ENCODE measurements at regions not wholly inside any gene's neighbourhood (a gene's known extent, or its start where the extent isn't known, plus 50 kb on each side); places are given as distances from the start of the nearest gene placed in this dataset.
"Not testable (repeated sequence)": the region's sequence is repeated elsewhere in the genome, so short reads cannot be mapped to it uniquely, and the experiment has no call there.

- Histone ChIP-seq H3K79me2 (ENCODE audit: insufficient read depth, low read length) (no peaks in the 10 kb centered on the region), H3K9me3 (ENCODE audit: insufficient read depth, low read depth, low read length) (no peaks in the 10 kb centered on the region), H4K20me1 (ENCODE audit: insufficient read depth, low read length) (no peaks in the 10 kb centered on the region), H3K4me2 (ENCODE audit: low read length) (no peak overlapping the region), H3K4me3 (ENCODE audit: insufficient read depth, low read depth, low read length) (no peak overlapping the region), H3K4me1 (ENCODE audit: insufficient read depth, low read length) (no peaks in the 10 kb centered on the region), H3K27me3 (ENCODE audit: insufficient read depth, low read length) (no peaks in the 10 kb centered on the region), H3K36me3 (ENCODE audit: insufficient read depth, low read length) (no peaks in the 10 kb centered on the region), H3K9ac (ENCODE audit: low read length) (no peak overlapping the region), H3K27ac (ENCODE audit: low read depth, low read length) (no peak overlapping the region), H2AFZ (ENCODE audit: low read depth, low read length) (no peak overlapping the region)
- H3K36me3 Mint-ChIP-seq (ENCODE audit: low read depth, unreplicated experiment), result no peaks in the 10 kb centered on the region
- H3K4me3 Mint-ChIP-seq (ENCODE audit: unreplicated experiment), result no peak overlapping the region
- no peak overlapping the region for H3K27ac Mint-ChIP-seq (ENCODE audit: unreplicated experiment)
- FAIRE-seq, result no peak
- no peaks in the 10 kb centered on the region for H3K27me3 Mint-ChIP-seq (ENCODE audit: low read depth, unreplicated experiment)
- no peaks in the 10 kb centered on the region for H3K9me3 Mint-ChIP-seq (ENCODE audit: unreplicated experiment)
- H3K4me1 Mint-ChIP-seq (ENCODE audit: low read depth, unreplicated experiment), result peaks cover 4% of the 10 kb centered on the region
- TF ChIP-seq EZH2 (IDR thresholded peaks at IDR 0.05; ENCODE audit: insufficient read depth, low read length), result no peak
- TF ChIP-seq CTCF (IDR thresholded peaks at IDR 0.05; ENCODE audit: insufficient read depth, low read depth, low read length), result no peak
- DNase-seq (ENCODE audit: low read depth), result peak; percentile 1
Observed at GRCh38 chr6:141809901-141810300, 322.8 kb upstream of the GJE1 start.

- FAIRE-seq (no peak), DNase-seq (ENCODE audit: low read depth) (no peak)
- no peak overlapping the region for H3K27ac Mint-ChIP-seq (ENCODE audit: unreplicated experiment)
- H3K27me3 Mint-ChIP-seq (ENCODE audit: low read depth, unreplicated experiment), result no peaks in the 10 kb centered on the region
- no peaks in the 10 kb centered on the region for H3K9me3 Mint-ChIP-seq (ENCODE audit: unreplicated experiment)
- H3K27me3 ChIP-seq (ENCODE audit: insufficient read depth, low read length), result no peaks in the 10 kb centered on the region
- H3K9ac ChIP-seq (ENCODE audit: low read length), result no peak overlapping the region
- no peak overlapping the region for H3K4me3 Mint-ChIP-seq (ENCODE audit: unreplicated experiment)
- H3K4me2 ChIP-seq (ENCODE audit: low read length), result no peak overlapping the region
- H4K20me1 ChIP-seq (ENCODE audit: insufficient read depth, low read length), result no peaks in the 10 kb centered on the region
- no peaks in the 10 kb centered on the region for H3K4me1 ChIP-seq (ENCODE audit: insufficient read depth, low read length)
- no peaks in the 10 kb centered on the region for H3K79me2 ChIP-seq (ENCODE audit: insufficient read depth, low read length)
- TF ChIP-seq EZH2 (IDR thresholded peaks at IDR 0.05; ENCODE audit: insufficient read depth, low read length), result no peak
- TF ChIP-seq CTCF (IDR thresholded peaks at IDR 0.05; ENCODE audit: insufficient read depth, low read depth, low read length), result no peak
- H3K9me3 ChIP-seq (ENCODE audit: insufficient read depth, low read depth, low read length), result no peaks in the 10 kb centered on the region
- H2AFZ ChIP-seq (ENCODE audit: low read depth, low read length), result no peak overlapping the region
- no peaks in the 10 kb centered on the region for H3K36me3 Mint-ChIP-seq (ENCODE audit: low read depth, unreplicated experiment)
- peaks cover 4% of the 10 kb centered on the region for H3K4me1 Mint-ChIP-seq (ENCODE audit: low read depth, unreplicated experiment)
- H3K36me3 ChIP-seq (ENCODE audit: insufficient read depth, low read length), result no peaks in the 10 kb centered on the region
- no peak overlapping the region for H3K4me3 ChIP-seq (ENCODE audit: insufficient read depth, low read depth, low read length)
- H3K27ac ChIP-seq (ENCODE audit: low read depth, low read length), result no peak overlapping the region
Observed at GRCh38 chr6:141808662-141809061, 324.1 kb upstream of the GJE1 start.

GRCh38 chr6:141800973-141801372, 331.8 kb upstream of the GJE1 start:
- not testable (repeated sequence) for H3K4me3 Mint-ChIP-seq (ENCODE audit: unreplicated experiment); H3K9me3 Mint-ChIP-seq (ENCODE audit: unreplicated experiment); H3K4me3 ChIP-seq (ENCODE audit: insufficient read depth, low read depth, low read length); H3K27me3 ChIP-seq (ENCODE audit: insufficient read depth, low read length); H3K4me2 ChIP-seq (ENCODE audit: low read length); H3K36me3 Mint-ChIP-seq (ENCODE audit: low read depth, unreplicated experiment); H3K79me2 ChIP-seq (ENCODE audit: insufficient read depth, low read length); H3K9me3 ChIP-seq (ENCODE audit: insufficient read depth, low read depth, low read length); H3K27ac Mint-ChIP-seq (ENCODE audit: unreplicated experiment); H3K36me3 ChIP-seq (ENCODE audit: insufficient read depth, low read length); H3K27ac ChIP-seq (ENCODE audit: low read depth, low read length); DNase-seq (ENCODE audit: low read depth); H3K9ac ChIP-seq (ENCODE audit: low read length); H2AFZ ChIP-seq (ENCODE audit: low read depth, low read length); H3K4me1 ChIP-seq (ENCODE audit: insufficient read depth, low read length); H3K4me1 Mint-ChIP-seq (ENCODE audit: low read depth, unreplicated experiment); FAIRE-seq; H4K20me1 ChIP-seq (ENCODE audit: insufficient read depth, low read length); H3K27me3 Mint-ChIP-seq (ENCODE audit: low read depth, unreplicated experiment)
